Thyroid gland (tissue), 4 donors: ENCODE measurements at regions not wholly inside any gene's neighbourhood (a gene's known extent, or its start where the extent isn't known, plus 50 kb on each side); places are given as distances from the start of the nearest gene placed in this dataset.

ENCODE experiments used
- CTCF ChIP-seq, 6 experiments: fragments of 200-600 bp in 3 of 6; fragments of 450-650 bp in 3 of 6; sonication (generic) in 3 of 6; IDR thresholded peaks; one replicate each; pipeline ENCODE4 v1.5.1; 2016 to 2019; ENCODE audit warnings: antibody characterized with exemption in 6 of 6, mild to moderate bottlenecking in 2 of 6, inconsistent platforms in 1 of 6, moderate library complexity in 1 of 6
- POLR2A ChIP-seq, 2 donors: fragments of 450-650 bp; IDR thresholded peaks; one replicate each; pipeline ENCODE4 v1.6.1; 2017; ENCODE audit warnings: antibody characterized with exemption in 2 of 2, mild to moderate bottlenecking in 2 of 2, moderate library complexity in 1 of 2

DNA sequence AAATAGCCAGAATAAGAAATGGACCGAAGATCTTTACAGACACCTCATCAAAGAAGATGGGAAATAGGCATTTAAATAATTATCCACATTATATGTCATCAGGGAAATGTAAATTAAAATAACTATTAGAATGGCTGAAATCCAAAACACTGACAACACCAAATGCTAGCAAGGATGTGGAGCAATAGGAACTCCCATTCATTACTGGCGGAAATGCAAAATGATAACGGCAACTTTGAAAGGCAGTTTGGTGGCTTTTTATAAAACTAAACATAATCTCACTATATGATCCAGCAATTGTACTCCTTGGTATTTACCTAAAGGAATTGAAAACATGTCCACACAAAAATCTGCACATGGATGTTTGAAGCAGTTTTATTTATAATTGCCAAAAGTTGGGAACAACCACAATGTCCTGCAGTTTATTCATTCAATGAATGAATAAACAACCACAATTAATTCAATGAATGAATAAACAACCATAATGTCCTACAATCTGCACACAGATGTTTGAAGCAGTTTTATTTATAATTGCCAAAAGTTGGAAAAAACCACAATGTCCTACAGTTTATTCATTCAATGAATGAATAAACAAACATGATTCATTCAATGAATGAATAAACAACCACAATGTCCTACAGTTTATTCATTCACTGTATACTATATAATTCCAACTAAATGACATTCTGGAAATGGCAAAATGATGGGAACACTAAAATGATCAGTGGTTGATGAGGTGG, 117.6 kb upstream of the PCDH18 start:
- TF ChIP-seq POLR2A (IDR thresholded peaks at IDR 0.05) (no peak), CTCF (IDR thresholded peaks at IDR 0.05) (no peak)
